Thoracic aorta (tissue), 2 donors: ENCODE measurements at regions not wholly inside any gene's neighbourhood (a gene's known extent, or its start where the extent isn't known, plus 50 kb on each side); places are given as distances from the start of the nearest gene placed in this dataset.

Experiments
- ATAC-seq: fragments of 150-250 bp; one replicate; pipeline ENCODE4 v1.8.0; 2017; ENCODE audit warnings: low read depth; ENCODE audit not compliant: insufficient number of reproducible peaks, low FRiP score
- DNase-seq: peaks from one replicate; pipeline ENCODE4 v3.0.0-alpha.2; 2020; ENCODE audit warnings: low spot score
- H3K27ac ChIP-seq, 2 donors: fragments of 200-600 bp; sonication (generic); 1 replicate in 1 of 2; 2 replicates in 1 of 2; pipeline ENCODE4 v1.5.1; 2016; ENCODE audit warnings: mild to moderate bottlenecking in 2 of 2, moderate library complexity in 2 of 2
- H3K27me3 ChIP-seq: fragments of 200-600 bp; sonication (generic); replicated peaks from 2 replicates; pipeline ENCODE4 v1.6.0; 2016; ENCODE audit warnings: mild to moderate bottlenecking; ENCODE audit not compliant: insufficient read depth
- H3K36me3 ChIP-seq: fragments of 200-600 bp; sonication (generic); one replicate; pipeline ENCODE4 v1.5.1; 2016
- H3K4me1 ChIP-seq, 2 donors: fragments of 200-600 bp; sonication (generic); 1 replicate in 1 of 2; 2 replicates in 1 of 2; pipeline versions ENCODE4 v1.5.1 to v1.6.0; 2016; ENCODE audit warnings: low read depth in 2 of 2, mild to moderate bottlenecking in 1 of 2; ENCODE audit not compliant: control insufficient read depth in 1 of 2
- H3K4me3 ChIP-seq: fragments of 200-600 bp; sonication (generic); 2 replicates; pipeline ENCODE4 v1.5.1; 2016; ENCODE audit warnings: mild to moderate bottlenecking
- H3K9me3 ChIP-seq: fragments of 200-600 bp; sonication (generic); 2 replicates; pipeline ENCODE4 v1.5.1; 2016
- TF ChIP-seq, protein P1 (sequence below): fragments of 200-600 bp; sonication (generic); IDR thresholded peaks from one replicate; pipeline ENCODE4 v1.5.1; 2019; ENCODE audit warnings: antibody characterized with exemption

DNA sequence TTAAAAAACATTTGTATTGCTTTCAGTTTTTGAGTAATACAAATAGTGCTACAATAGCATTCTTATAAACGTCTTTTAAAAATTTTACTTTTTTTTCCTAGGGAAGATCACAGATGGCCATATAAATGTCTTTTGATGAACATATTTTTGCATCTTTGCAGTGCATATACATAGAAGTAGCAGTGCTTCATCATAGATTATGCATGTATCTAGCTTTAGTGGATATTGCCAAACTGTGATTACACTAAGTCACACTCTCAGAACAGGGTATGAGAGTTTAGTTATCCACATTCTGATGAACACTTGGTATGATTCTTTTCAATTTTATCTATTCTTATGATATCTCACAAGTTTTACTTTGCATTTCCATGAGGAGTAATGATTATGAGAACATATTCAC, 99.8 kb upstream of the ASCC3 start:
- no peak overlapping the region for H3K4me3 ChIP-seq
- H3K9me3 ChIP-seq: no peaks in the 10 kb centered on the region
- DNase-seq (no peak), ATAC-seq (no peak)
- no peaks in the 10 kb centered on the region for H3K27me3 ChIP-seq
- H3K27ac ChIP-seq: no peak overlapping the region
- TF ChIP-seq, protein P1, sequence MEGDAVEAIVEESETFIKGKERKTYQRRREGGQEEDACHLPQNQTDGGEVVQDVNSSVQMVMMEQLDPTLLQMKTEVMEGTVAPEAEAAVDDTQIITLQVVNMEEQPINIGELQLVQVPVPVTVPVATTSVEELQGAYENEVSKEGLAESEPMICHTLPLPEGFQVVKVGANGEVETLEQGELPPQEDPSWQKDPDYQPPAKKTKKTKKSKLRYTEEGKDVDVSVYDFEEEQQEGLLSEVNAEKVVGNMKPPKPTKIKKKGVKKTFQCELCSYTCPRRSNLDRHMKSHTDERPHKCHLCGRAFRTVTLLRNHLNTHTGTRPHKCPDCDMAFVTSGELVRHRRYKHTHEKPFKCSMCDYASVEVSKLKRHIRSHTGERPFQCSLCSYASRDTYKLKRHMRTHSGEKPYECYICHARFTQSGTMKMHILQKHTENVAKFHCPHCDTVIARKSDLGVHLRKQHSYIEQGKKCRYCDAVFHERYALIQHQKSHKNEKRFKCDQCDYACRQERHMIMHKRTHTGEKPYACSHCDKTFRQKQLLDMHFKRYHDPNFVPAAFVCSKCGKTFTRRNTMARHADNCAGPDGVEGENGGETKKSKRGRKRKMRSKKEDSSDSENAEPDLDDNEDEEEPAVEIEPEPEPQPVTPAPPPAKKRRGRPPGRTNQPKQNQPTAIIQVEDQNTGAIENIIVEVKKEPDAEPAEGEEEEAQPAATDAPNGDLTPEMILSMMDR: no peak
- no peaks in the 10 kb centered on the region for H3K36me3 ChIP-seq
- H3K4me1 ChIP-seq: no peaks in the 10 kb centered on the region

DNA sequence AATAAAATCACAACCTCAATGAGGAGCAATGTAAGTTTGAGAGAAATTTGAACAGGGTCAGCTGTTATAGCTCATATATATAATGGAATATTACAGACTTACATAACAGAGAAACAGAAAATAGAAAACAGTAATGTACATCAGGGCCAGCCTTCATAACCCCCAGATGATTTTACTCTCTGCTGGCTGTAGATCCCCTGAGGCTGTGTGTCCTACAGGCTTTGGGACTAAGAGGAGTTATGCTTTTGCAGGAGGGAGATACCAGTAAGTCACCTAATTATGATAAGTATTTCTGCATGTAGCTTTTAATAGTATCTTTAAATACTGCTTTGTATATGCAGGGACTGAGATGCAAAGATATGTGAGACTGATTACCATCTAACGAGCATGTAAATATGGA, 105.8 kb upstream of the ASCC3 start:
- no peak for DNase-seq
- Histone ChIP-seq H3K27ac (no peak overlapping the region), H3K9me3 (no peaks in the 10 kb centered on the region), H3K4me3 (no peak overlapping the region), H3K4me1 (peaks cover 0 to 5% of the 10 kb centered on the region in 2 donors), H3K27me3 (no peaks in the 10 kb centered on the region), H3K36me3 (no peaks in the 10 kb centered on the region)
- no peak for ATAC-seq
- TF ChIP-seq, protein P1: no peak

DNA sequence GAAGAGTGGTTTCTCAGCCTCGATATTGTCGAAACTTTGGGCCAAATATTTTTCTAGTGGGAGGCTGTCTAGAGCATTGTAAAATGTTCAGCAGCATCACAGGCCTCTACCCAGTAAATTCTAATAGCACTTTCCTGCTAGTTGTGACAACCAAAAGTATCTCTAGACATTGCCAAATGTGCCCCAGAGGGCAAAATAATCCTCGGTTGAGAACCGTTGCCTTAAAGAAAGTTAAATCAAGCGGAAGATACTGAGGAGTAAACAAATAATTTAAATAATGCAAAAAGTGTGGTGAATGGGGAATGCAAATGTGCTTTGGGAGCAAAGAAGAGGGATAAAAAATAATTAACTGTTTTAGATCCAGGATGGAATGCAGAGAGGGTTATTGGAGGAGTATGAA, 106.4 kb upstream of the ASCC3 start:
- ATAC-seq: no peak
- Histone ChIP-seq H3K9me3 (no peaks in the 10 kb centered on the region), H3K4me3 (no peak overlapping the region), H3K4me1 (peaks cover 0 to 5% of the 10 kb centered on the region in 2 donors), H3K36me3 (no peaks in the 10 kb centered on the region), H3K27me3 (no peaks in the 10 kb centered on the region), H3K27ac (no peak overlapping the region)
- TF ChIP-seq, protein P1: no peak
- no peak for DNase-seq

DNA sequence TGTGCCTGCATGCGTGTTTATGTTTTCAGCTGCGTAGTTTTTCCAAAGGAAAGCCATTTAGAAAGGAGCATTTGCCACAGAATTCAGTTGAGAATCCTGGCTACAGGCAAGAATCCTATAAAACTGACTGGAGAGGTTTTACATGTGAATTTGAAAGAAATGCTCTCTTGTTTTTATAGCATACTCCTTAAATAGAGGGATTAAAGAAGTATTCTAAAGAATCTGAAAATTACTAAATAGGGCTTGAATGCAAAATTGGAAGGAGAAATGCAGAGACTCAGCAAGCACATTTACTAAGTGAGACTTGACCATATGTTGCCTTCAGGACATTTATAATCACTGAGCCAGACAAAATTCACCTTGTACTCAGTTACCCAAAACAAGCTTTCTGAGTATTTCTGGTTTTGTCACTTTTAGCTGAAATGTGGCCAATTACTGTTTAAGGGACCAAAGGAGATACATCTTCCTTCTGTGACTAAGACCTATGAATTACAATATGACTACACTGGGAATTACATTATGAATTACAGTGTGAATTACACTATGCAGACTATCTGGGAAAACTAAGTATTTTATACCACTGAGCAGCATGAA, 107.4 kb upstream of the ASCC3 start:
- TF ChIP-seq, protein P1: no peak
- Histone ChIP-seq H3K4me3 (no peak overlapping the region), H3K36me3 (no peaks in the 10 kb centered on the region), H3K27me3 (no peaks in the 10 kb centered on the region), H3K27ac (no peak overlapping the region), H3K9me3 (no peaks in the 10 kb centered on the region), H3K4me1 (peaks cover 0 to 11% of the 10 kb centered on the region in 2 donors)
- DNase-seq: no peak
- no peak for ATAC-seq

DNA sequence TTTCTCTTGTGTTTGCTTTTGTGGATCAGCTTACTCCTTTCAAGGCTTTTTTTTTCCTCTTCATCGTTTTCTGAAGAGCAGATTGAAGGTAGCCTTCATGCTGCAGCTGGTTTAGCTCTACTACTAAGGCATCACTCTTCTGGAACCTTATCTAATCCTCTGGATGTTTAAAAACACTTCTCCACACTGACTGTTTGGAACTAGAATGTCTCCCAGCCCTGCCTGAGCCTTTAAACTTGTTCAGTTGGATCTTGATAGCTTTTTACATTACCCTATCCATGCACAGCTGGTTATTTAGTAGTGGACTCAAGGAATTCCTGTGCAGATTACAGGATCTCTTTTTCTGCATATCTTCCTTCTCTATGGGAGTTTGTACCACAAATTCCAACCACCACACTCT, 108.9 kb upstream of the ASCC3 start:
- peak overlapping the region in 1 of 2 donors; percentile 8 for H3K27ac ChIP-seq
- peaks cover 0 to 19% of the 10 kb centered on the region in 2 donors for H3K4me1 ChIP-seq
- H3K9me3 ChIP-seq: no peaks in the 10 kb centered on the region
- no peak for DNase-seq
- no peaks in the 10 kb centered on the region for H3K27me3 ChIP-seq
- H3K36me3 ChIP-seq: no peaks in the 10 kb centered on the region
- TF ChIP-seq, protein P1: no peak
- H3K4me3 ChIP-seq: no peak overlapping the region
- no peak for ATAC-seq
